ENCODE measurements at regions not wholly inside any gene's neighbourhood (a gene's known extent, or its start where the extent isn't known, plus 50 kb on each side); places are given as distances from the start of the nearest gene placed in this dataset.

DNA sequence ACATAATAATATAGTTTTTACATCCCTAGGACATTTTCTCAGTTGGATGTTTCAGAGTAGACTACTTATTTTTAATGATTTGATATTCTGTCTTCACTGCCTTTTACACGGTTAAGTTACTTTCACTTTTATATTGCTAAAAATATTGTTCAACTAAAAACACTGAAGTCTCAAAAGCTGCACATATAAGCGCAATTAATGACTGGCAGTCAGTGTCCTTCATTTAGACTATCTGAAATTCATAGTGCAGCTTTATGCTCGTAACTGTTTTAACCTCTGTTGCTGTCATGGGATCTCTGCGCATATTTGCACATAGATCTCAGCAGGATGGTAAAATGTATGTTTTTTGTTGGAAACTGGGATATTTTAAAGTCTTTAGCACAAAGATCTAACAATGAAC, 864.3 kb downstream of the SLITRK6 start:
- Histone ChIP-seq H3K4me3 (no peak overlapping the region), H4K20me1 (replicated peaks; ENCODE audit: insufficient read depth) (no peaks in the 10 kb centered on the region), H3K36me3 (ENCODE audit: insufficient read depth) (no peaks in the 10 kb centered on the region), H3K27me3 (ENCODE audit: insufficient read depth) (no peaks in the 10 kb centered on the region), H3K4me1 (ENCODE audit: insufficient read depth) (no peaks in the 10 kb centered on the region), H2AFZ (no peak overlapping the region), H3F3A (replicated peaks; ENCODE audit: low read depth) (no peaks in the 10 kb centered on the region), H3K79me2 (replicated peaks; ENCODE audit: insufficient read depth) (no peaks in the 10 kb centered on the region), H3K9me2 (ENCODE audit: insufficient read depth) (no peaks in the 10 kb centered on the region), H3K27ac (ENCODE audit: low read depth) (no peak overlapping the region), H3K4me2 (no peak overlapping the region)
- DNase-seq (ENCODE audit: low spot score) (no peak), ATAC-seq (no peak)
- Mint-ChIP-seq H3K4me3 (no peak overlapping the region), H3K36me3 (ENCODE audit: low read depth) (no peaks in the 10 kb centered on the region), H3K27me3 (ENCODE audit: insufficient read depth, low read depth, poor library complexity) (no peaks in the 10 kb centered on the region), H3K27ac (no peak overlapping the region), H3K4me1 (no peaks in the 10 kb centered on the region), H3K9me3 (no peaks in the 10 kb centered on the region)
- no peak for TF ChIP-seq EZH2phosphoT487 (IDR thresholded peaks at IDR 0.05; ENCODE audit: unreplicated experiment)
- TF ChIP-seq STAT1 (IDR thresholded peaks at IDR 0.05; ENCODE audit: unreplicated experiment), result no peak
- TF ChIP-seq, protein P1, sequence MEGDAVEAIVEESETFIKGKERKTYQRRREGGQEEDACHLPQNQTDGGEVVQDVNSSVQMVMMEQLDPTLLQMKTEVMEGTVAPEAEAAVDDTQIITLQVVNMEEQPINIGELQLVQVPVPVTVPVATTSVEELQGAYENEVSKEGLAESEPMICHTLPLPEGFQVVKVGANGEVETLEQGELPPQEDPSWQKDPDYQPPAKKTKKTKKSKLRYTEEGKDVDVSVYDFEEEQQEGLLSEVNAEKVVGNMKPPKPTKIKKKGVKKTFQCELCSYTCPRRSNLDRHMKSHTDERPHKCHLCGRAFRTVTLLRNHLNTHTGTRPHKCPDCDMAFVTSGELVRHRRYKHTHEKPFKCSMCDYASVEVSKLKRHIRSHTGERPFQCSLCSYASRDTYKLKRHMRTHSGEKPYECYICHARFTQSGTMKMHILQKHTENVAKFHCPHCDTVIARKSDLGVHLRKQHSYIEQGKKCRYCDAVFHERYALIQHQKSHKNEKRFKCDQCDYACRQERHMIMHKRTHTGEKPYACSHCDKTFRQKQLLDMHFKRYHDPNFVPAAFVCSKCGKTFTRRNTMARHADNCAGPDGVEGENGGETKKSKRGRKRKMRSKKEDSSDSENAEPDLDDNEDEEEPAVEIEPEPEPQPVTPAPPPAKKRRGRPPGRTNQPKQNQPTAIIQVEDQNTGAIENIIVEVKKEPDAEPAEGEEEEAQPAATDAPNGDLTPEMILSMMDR (conservative IDR thresholded peaks at IDR 0.05; ENCODE audit: low read depth in 2 of 2), result no peak

DNA sequence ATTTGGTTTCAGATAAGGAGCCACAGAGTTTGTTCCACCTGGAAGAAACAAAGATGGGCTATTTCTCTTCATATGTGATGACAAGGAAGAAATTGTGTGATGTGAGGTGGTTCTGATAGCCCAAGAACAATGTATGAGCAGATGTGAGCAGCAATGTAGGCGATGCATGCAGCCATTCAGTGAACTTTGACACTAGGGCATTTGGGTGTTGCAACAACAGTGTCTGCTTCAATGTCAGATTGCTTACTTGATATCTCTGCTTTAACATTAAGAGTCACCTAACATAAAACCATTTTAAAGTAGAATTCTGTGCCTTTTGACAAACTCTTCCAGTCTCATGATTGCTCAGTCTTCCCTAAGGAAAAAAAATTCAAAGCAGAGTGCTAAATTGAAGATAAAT, 865.4 kb downstream of the SLITRK6 start:
- no peak overlapping the region for H3K4me3 Mint-ChIP-seq
- Histone ChIP-seq H3K9me2 (ENCODE audit: insufficient read depth) (no peaks in the 10 kb centered on the region), H3K79me2 (replicated peaks; ENCODE audit: insufficient read depth) (no peaks in the 10 kb centered on the region), H3K27me3 (ENCODE audit: insufficient read depth) (no peaks in the 10 kb centered on the region), H3K36me3 (ENCODE audit: insufficient read depth) (no peaks in the 10 kb centered on the region), H3K4me1 (ENCODE audit: insufficient read depth) (no peaks in the 10 kb centered on the region), H3K4me3 (no peak overlapping the region), H3K27ac (ENCODE audit: low read depth) (no peak overlapping the region), H3K4me2 (no peak overlapping the region), H2AFZ (no peak overlapping the region), H3F3A (replicated peaks; ENCODE audit: low read depth) (no peaks in the 10 kb centered on the region), H4K20me1 (replicated peaks; ENCODE audit: insufficient read depth) (no peaks in the 10 kb centered on the region)
- no peak overlapping the region for H3K27ac Mint-ChIP-seq
- H3K4me1 Mint-ChIP-seq, result no peaks in the 10 kb centered on the region
- peaks cover 3% of the 10 kb centered on the region; the same call in 1 of the 3 replicates for H3K9me3 Mint-ChIP-seq
- DNase-seq (ENCODE audit: low spot score), result no peak
- ATAC-seq, result no peak
- H3K27me3 Mint-ChIP-seq (ENCODE audit: insufficient read depth, low read depth, poor library complexity), result no peaks in the 10 kb centered on the region
- no peaks in the 10 kb centered on the region for H3K36me3 Mint-ChIP-seq (ENCODE audit: low read depth)
- no peak for TF ChIP-seq CREB1 (CRISPR knock-in tag; IDR thresholded peaks at IDR 0.05; ENCODE audit: low read depth)
- TF ChIP-seq, protein P2, sequence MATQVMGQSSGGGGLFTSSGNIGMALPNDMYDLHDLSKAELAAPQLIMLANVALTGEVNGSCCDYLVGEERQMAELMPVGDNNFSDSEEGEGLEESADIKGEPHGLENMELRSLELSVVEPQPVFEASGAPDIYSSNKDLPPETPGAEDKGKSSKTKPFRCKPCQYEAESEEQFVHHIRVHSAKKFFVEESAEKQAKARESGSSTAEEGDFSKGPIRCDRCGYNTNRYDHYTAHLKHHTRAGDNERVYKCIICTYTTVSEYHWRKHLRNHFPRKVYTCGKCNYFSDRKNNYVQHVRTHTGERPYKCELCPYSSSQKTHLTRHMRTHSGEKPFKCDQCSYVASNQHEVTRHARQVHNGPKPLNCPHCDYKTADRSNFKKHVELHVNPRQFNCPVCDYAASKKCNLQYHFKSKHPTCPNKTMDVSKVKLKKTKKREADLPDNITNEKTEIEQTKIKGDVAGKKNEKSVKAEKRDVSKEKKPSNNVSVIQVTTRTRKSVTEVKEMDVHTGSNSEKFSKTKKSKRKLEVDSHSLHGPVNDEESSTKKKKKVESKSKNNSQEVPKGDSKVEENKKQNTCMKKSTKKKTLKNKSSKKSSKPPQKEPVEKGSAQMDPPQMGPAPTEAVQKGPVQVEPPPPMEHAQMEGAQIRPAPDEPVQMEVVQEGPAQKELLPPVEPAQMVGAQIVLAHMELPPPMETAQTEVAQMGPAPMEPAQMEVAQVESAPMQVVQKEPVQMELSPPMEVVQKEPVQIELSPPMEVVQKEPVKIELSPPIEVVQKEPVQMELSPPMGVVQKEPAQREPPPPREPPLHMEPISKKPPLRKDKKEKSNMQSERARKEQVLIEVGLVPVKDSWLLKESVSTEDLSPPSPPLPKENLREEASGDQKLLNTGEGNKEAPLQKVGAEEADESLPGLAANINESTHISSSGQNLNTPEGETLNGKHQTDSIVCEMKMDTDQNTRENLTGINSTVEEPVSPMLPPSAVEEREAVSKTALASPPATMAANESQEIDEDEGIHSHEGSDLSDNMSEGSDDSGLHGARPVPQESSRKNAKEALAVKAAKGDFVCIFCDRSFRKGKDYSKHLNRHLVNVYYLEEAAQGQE (IDR thresholded peaks at IDR 0.05; ENCODE audit: unreplicated experiment), result no peak
- no peak for TF ChIP-seq ZNF331 (CRISPR knock-in tag; IDR thresholded peaks at IDR 0.05; ENCODE audit: low read depth)
- TF ChIP-seq POLR2AphosphoS5 (IDR thresholded peaks at IDR 0.05; ENCODE audit: low read depth), result no peak
- TF ChIP-seq, protein P3, sequence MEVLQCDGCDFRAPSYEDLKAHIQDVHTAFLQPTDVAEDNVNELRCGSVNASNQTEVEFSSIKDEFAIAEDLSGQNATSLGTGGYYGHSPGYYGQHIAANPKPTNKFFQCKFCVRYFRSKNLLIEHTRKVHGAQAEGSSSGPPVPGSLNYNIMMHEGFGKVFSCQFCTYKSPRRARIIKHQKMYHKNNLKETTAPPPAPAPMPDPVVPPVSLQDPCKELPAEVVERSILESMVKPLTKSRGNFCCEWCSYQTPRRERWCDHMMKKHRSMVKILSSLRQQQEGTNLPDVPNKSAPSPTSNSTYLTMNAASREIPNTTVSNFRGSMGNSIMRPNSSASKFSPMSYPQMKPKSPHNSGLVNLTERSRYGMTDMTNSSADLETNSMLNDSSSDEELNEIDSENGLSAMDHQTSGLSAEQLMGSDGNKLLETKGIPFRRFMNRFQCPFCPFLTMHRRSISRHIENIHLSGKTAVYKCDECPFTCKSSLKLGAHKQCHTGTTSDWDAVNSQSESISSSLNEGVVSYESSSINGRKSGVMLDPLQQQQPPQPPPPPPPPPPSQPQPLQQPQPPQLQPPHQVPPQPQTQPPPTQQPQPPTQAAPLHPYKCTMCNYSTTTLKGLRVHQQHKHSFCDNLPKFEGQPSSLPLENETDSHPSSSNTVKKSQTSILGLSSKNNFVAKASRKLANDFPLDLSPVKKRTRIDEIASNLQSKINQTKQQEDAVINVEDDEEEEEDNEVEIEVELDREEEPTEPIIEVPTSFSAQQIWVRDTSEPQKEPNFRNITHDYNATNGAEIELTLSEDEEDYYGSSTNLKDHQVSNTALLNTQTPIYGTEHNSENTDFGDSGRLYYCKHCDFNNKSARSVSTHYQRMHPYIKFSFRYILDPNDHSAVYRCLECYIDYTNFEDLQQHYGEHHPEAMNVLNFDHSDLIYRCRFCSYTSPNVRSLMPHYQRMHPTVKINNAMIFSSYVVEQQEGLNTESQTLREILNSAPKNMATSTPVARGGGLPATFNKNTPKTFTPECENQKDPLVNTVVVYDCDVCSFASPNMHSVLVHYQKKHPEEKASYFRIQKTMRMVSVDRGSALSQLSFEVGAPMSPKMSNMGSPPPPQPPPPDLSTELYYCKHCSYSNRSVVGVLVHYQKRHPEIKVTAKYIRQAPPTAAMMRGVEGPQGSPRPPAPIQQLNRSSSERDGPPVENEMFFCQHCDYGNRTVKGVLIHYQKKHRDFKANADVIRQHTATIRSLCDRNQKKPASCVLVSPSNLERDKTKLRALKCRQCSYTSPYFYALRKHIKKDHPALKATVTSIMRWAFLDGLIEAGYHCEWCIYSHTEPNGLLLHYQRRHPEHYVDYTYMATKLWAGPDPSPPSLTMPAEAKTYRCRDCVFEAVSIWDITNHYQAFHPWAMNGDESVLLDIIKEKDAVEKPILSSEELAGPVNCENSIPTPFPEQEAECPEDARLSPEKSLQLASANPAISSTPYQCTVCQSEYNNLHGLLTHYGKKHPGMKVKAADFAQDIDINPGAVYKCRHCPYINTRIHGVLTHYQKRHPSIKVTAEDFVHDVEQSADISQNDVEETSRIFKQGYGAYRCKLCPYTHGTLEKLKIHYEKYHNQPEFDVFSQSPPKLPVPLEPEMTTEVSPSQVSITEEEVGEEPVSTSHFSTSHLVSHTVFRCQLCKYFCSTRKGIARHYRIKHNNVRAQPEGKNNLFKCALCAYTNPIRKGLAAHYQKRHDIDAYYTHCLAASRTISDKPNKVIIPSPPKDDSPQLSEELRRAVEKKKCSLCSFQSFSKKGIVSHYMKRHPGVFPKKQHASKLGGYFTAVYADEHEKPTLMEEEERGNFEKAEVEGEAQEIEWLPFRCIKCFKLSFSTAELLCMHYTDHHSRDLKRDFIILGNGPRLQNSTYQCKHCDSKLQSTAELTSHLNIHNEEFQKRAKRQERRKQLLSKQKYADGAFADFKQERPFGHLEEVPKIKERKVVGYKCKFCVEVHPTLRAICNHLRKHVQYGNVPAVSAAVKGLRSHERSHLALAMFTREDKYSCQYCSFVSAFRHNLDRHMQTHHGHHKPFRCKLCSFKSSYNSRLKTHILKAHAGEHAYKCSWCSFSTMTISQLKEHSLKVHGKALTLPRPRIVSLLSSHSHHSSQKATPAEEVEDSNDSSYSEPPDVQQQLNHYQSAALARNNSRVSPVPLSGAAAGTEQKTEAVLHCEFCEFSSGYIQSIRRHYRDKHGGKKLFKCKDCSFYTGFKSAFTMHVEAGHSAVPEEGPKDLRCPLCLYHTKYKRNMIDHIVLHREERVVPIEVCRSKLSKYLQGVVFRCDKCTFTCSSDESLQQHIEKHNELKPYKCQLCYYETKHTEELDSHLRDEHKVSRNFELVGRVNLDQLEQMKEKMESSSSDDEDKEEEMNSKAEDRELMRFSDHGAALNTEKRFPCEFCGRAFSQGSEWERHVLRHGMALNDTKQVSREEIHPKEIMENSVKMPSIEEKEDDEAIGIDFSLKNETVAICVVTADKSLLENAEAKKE (CRISPR knock-in tag; IDR thresholded peaks at IDR 0.05), result no peak
- TF ChIP-seq, protein P1 (conservative IDR thresholded peaks at IDR 0.05; ENCODE audit: low read depth in 2 of 2), result no peak
